NCI-H460 (cell line): ENCODE measurements at regions not wholly inside any gene's neighbourhood (a gene's known extent, or its start where the extent isn't known, plus 50 kb on each side); places are given as distances from the start of the nearest gene placed in this dataset.

Experiments used
- DNase-seq: peaks from one replicate; pipeline ENCODE4 v3.0.0-alpha.2; 2016; ENCODE audit warnings: low read depth; ENCODE audit errors: extremely low read depth

DNA sequence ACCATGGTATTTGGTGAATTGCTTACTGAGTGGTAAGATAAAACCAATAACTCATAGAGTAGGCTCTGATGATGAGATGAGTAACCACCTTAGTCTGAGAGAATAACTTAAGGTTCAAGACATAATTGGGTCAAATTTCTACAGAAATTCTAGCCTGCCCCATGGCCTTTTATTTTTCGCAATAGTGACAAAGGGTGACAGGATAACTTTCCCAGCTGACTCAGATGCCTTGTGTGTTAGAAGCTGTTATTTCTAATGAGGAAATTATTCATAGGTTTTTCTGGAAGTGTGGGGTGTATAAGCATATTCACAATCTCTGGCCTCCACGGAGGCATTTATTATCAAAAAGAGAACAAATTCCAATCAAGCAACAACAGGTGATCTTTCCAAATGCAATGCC lies 159.0 kb downstream of the NUP35 start:
- DNase-seq: no peak

DNA sequence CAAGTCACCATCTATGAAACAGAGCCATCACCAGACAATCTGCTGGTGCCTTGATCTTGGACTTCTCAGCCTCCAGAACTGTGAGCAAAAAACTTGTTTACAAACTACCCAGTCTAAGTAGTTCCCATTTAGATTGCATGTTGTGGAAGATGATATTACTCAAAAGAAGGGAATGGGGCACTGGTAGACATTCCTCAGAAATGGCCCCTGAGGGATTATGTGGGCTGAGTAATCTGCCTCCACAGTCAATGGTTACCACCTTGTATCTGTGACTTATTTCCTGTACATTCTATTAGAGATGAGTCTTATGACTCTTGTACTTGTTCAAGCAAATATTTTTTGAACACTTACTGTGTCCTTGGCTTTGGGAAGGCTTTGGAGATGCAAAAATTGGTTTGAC lies 160.4 kb downstream of the NUP35 start:
- no peak for DNase-seq

DNA sequence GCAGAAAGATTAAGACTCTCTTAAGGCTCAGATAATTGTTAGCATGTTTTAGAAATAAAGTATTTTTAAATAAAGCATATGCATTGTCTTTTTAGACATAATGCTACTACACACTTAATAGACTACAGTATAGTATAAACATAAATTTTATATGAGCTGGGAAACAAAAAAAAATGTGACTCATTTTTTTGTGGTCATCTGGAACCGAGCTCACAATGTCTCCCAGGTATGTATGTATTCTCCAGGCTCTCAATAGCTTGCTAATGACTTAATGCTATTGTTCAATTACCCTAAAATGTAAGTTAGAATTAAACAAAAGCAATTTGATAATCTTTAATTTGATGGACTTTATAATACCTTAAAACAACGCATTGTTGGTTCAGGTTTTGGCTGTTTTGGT lies 167.2 kb downstream of the NUP35 start:
- no peak for DNase-seq

DNA sequence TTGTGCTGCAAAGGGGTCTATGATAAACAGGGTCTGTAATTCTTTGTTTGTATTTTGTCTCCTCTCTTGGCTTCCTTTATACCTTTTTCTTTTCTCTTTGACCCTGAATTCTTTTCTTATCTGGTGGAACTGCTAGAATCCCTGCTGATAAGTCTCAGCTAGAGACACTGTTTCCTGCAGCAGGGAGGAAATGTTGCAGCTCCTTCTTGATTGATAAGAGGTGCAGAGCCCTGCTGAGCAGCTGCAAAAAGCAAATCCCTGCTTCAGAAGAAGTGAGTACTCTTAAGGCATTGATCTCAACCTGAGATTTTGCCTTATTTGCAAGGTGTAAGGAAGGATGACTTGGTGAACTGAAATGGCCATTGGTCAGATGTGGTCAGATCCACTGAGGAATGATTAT lies 167.8 kb downstream of the NUP35 start:
- DNase-seq: no peak

DNA sequence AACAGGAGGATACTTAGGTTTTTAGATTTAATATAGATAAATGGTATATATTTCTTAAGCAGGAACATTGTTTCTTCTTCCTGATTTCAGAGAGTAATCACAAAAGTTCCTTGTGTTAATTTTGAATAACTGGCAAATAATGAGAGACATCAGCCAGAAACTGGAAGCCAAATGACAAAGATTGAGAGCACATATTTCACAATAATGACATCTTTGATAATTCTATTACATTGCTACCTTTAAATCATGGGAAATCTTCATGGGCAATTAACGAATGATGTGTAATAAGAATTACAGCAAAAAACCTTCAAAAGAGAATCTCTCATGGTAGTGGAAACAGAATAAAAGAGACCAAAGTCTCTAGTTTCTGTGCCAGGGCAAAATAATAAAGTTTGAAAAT lies 215.1 kb downstream of the NUP35 start:
- no peak for DNase-seq

- no peak for DNase-seq
Measured at GRCh38 chr2:183341057-183341456, 216.8 kb downstream of the NUP35 start.

- no peak for DNase-seq
Measured at GRCh38 chr2:183347969-183348368, 223.7 kb downstream of the NUP35 start.

GRCh38 chr2:183348492-183348891 lies 224.2 kb downstream of the NUP35 start:
- no peak for DNase-seq

GRCh38 chr2:183349091-183349490 lies 224.8 kb downstream of the NUP35 start:
- no peak for DNase-seq

DNA sequence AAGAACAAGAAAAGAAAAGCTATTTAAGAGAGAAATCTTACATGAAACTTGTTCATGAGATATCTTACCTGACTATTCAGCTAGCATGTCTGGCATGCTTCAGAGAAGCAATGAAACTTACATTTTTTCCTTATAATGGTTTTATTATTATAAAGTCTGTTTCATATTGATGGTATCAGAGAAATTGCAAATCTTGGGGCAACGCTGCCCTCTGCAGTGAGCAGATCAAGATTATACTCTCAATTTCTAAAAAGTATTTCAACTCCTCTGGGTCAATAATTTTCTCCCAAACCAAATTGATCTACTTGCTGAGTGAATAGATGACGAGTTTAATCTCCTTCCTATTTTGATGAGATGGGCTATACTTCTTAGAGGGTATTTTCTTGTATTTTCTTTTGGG lies 235.6 kb downstream of the NUP35 start:
- DNase-seq: no peak

DNA sequence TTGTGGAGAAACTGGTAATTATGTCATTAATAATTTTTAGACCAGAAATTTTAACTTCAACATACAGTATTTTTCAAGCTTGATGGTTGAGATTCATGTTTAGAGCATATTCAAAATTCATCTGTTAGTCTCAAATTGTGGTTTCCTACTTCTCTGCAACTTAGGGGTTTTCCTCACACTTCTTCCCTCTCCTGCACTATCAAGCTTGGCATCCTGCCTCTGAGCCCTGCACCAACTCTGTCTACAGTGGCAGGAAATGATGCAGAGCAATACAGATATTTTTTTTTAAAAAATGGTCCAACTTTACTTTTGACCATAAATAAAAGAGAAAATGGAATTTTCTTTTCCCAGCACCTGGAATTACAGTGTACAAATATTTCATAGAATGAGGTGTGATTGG lies 247.3 kb downstream of the NUP35 start:
- DNase-seq: no peak

DNA sequence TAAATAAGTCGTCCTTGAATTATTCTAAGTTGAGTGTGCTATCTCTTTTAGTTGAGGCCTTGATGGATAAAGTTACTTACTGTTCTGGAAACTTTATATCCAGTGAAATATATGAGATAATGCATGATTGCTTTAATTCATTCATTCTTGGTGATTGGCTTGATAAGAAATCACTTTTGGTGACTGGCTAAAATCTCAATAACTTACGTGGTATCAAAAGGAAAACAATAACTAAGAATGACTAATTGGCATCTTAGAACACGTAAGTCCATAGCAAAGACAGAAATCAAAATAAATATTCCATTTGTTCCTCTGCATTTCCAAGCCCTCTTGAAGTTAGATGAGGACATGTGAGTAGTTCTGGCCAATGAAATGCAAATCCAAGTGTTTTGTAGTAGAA lies 251.6 kb downstream of the NUP35 start:
- no peak for DNase-seq

DNA sequence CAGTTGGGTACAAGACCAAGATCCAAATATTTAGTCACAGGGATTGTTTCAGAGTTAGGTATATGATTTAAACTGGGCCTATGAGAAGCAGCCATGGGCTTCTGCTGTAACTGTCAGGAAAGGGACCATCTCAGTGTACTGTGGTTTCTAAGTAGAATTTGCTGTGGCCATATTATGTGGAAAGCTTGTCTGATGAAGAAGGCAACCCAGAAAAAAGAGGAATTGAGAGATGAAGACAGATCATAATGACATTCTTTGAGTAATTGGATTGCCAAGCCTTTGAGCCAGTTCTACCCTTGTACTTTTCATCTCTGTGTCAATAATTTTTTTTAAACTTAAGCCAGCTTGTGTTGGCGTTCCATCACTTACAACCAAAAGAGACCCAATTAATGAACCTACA lies 259.6 kb downstream of the NUP35 start:
- no peak for DNase-seq

GRCh38 chr2:183389546-183390080 lies 265.4 kb downstream of the NUP35 start:
- DNase-seq: no peak

DNA sequence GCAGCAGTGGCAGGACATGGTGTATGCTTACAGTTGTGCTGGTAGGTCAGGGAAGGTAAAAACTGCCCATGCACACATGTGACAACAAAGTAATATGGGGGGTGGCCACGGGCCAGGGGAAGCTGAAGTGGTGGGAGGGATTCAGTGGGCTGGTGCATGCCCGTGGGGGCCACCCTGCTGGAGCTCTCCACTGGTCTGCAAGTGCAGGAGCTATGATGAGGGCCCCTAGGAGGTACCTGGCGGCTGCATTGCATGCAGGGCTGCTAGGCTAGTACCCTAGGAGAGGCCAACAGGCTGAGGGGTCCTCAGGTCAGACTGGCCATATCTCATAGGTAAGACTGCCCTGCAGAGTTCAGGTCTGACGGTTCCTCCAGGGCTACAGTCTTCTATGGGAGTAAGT lies 265.9 kb downstream of the NUP35 start:
- DNase-seq: no peak

DNA sequence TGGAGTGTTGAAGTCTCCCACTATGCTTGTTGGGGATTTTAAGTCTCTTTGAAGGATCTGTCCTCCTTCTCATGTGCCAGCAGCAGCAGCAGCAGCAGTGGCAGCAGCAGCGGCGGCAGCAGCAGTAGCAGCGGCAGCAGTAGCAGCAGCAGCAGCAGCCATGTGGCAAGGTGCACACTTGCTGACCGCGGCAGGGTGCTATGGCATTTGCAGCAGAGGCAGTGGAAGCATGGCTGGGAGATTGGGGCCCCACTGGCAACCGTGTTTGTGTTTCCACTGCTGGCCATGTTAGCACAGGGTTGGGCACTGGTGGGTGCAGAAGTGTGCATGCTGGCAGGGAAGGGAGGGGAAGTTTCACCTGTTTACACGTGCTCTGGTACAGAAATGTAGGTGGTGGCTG lies 280.1 kb downstream of the NUP35 start:
- no peak for DNase-seq

- no peak for DNase-seq
Measured at GRCh38 chr2:183408562-183408961, 284.3 kb downstream of the NUP35 start.

DNA sequence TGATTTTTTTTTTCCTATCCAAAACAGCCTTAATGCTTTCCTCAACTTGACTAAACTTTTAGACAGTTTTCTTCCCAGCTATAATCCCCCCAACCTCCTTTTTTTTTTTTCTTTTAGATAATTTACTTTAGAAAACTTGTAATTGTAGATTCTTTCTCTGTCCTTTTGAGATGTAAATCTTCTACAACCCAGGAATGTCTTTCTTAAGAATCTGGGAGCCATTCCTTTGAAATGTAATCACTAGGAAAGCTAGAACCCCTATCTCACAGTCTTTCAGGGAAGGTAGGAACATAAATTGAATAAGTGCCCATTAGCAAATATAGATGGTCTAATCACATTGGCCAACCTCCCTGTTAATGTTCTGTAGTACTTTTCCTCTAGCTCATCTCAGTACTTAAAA lies 285.4 kb downstream of the NUP35 start:
- no peak for DNase-seq

- no peak for DNase-seq
Measured at GRCh38 chr2:183416753-183417152, 292.5 kb downstream of the NUP35 start.

GRCh38 chr2:183426825-183427224 lies 302.6 kb downstream of the NUP35 start:
- DNase-seq: no peak

GRCh38 chr2:183427558-183427957 lies 303.3 kb downstream of the NUP35 start:
- no peak for DNase-seq

GRCh38 chr2:183428881-183429280 lies 304.6 kb downstream of the NUP35 start:
- DNase-seq: no peak

- DNase-seq: no peak
Measured at GRCh38 chr2:183438541-183438940, 314.3 kb downstream of the NUP35 start.

DNA sequence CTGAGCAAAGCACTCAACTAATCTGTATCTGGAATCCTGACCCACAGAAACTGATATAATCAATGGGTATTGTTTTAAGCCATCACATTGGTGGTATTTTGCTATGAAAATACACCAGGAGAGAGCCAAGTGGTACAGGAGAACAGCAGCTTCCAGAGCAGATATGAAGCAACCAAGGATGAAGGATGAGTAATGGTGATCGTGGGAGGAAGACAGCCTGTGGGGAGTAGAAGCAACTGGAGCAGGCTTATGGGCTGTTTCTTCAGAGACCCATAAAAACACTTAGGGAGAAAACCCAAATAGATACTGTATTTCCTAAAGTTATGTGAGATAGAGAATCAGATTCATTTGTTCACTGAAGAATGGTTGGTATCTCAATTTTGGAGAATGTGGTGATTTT lies 330.8 kb downstream of the NUP35 start:
- DNase-seq: no peak
